HepG2 (cell line): ENCODE measurements at regions not wholly inside any gene's neighbourhood (a gene's known extent, or its start where the extent isn't known, plus 50 kb on each side); places are given as distances from the start of the nearest gene placed in this dataset.

Experiments
- ATAC-seq: fragments of 200-7000 bp; cut with Tn5 transposase; 3 replicates; pipeline ENCODE4 v1.9.1; 2020; ENCODE audit warnings: mild to moderate bottlenecking, moderate library complexity
- BruUV-seq: library from RNA; stranded (reverse); fragments of 400-500 nt; replicated peaks from 2 replicates; lab custom pipeline; 2021; lab: Mats Ljungman, UMichigan
- CTCF ChIA-PET: fragments of 300-600 bp; formaldehyde crosslinking; extraction: SDS; loops from one replicate; lab custom pipeline; 2021; ENCODE audit warnings: low total read pairs, inconsistent platforms, low intra/inter-chr PET ratio; lab: Yijun Ruan, JAX
- POLR2A ChIA-PET: fragments of 350-600 bp; sonication (Branson Sonifier 250); formaldehyde crosslinking; loops from one replicate; lab custom pipeline; 2020; ENCODE audit warnings: antibody characterized with exemption, inconsistent platforms; lab: Yijun Ruan, JAX
- DNase-seq: peaks from one replicate; pipeline ENCODE4 v3.0.0-alpha.2; 2015; ENCODE audit warnings: low spot score
- FAIRE-seq: peaks from 3 replicates; lab custom pipeline; 2011; peaks lifted over from hg19 to GRCh38; lab: Jason Lieb, UNC
- H2AFZ ChIP-seq: one replicate; pipeline ENCODE4 v1.6.1; 2011; ENCODE audit warnings: low read length, inconsistent platforms
- H3K27ac ChIP-seq: fragments of 300-600 bp; 3 replicates; pipeline ENCODE4 v1.8.0; 2011; ENCODE audit warnings: mixed run types, mild to moderate bottlenecking, mixed read lengths, low read length, inconsistent platforms; ENCODE audit not compliant: insufficient read depth; ENCODE audit errors: extremely low read length
- H3K27me3 ChIP-seq, 2 experiments: fragments of 200-600 bp in 1 of 2; 2 replicates in 1 of 2; 3 replicates in 1 of 2; pipeline versions ENCODE4 v1.6.0 to v1.8.0; 2011; ENCODE audit warnings: low read length in 2 of 2, mild to moderate bottlenecking in 2 of 2, moderate library complexity in 2 of 2, inconsistent platforms in 1 of 2; ENCODE audit not compliant: insufficient read depth in 2 of 2, control insufficient read depth in 1 of 2
- H3K36me3 ChIP-seq, 2 experiments: fragments of 200-600 bp in 1 of 2; replicated peaks in 1 of 2; 2 replicates in 1 of 2; 3 replicates in 1 of 2; pipeline versions ENCODE4 v1.5.1 to v1.8.0; 2011; ENCODE audit warnings: low read length in 2 of 2, inconsistent platforms in 1 of 2; ENCODE audit not compliant: insufficient read depth in 2 of 2, control insufficient read depth in 1 of 2
- H3K4me1 ChIP-seq: 2 replicates; pipeline ENCODE4 v1.5.1; 2012; ENCODE audit warnings: low read length, inconsistent platforms; ENCODE audit not compliant: insufficient read depth
- H3K4me2 ChIP-seq: 2 replicates; pipeline ENCODE4 v1.6.0; 2011; ENCODE audit warnings: low read depth, low read length, inconsistent platforms
- H3K4me3 ChIP-seq, 3 experiments: fragments of 200-600 bp in 1 of 3; sonication (generic), shearing (Covaris generic) in 1 of 3; replicated peaks in 1 of 3; 2 replicates each; pipeline ENCODE4 v1.5.1; 2011 to 2016; ENCODE audit warnings: low read length in 3 of 3, inconsistent platforms in 2 of 3, low read depth in 2 of 3, mild to moderate bottlenecking in 2 of 3, control low read depth in 1 of 3, mixed read lengths in 1 of 3; ENCODE audit not compliant: insufficient read depth in 1 of 3
- H3K79me2 ChIP-seq: one replicate; pipeline ENCODE4 v1.6.1; 2011; ENCODE audit warnings: low read length, inconsistent platforms; ENCODE audit not compliant: insufficient read depth
- H3K9ac ChIP-seq: 2 replicates; pipeline ENCODE4 v1.6.0; 2011; ENCODE audit warnings: mild to moderate bottlenecking, low read depth, low read length, inconsistent platforms; ENCODE audit not compliant: insufficient read depth
- H3K9me3 ChIP-seq: 2 replicates; pipeline ENCODE4 v1.5.1; 2012; ENCODE audit warnings: mild to moderate bottlenecking, low read length
- H4K20me1 ChIP-seq: 2 replicates; pipeline ENCODE4 v1.6.0; 2011; ENCODE audit warnings: inconsistent platforms, mild to moderate bottlenecking, low read length, moderate library complexity; ENCODE audit not compliant: insufficient read depth
- GTF2F1 ChIP-seq: fragments of 150-350 bp; IDR thresholded peaks from 2 replicates; pipeline ENCODE4 v1.6.1; 2014; ENCODE audit warnings: low read length
- KAT8 ChIP-seq: IDR thresholded peaks from 2 replicates; pipeline ENCODE4 v1.6.1; 2016; ENCODE audit warnings: missing genetic modification reagents, missing compliant biosample characterization
- MEIS2 ChIP-seq: sonication (generic); formaldehyde crosslinking; IDR thresholded peaks from 2 replicates; pipeline ENCODE4 v1.9.0; 2021; ENCODE audit warnings: mild to moderate bottlenecking, missing genetic modification reagents
- NCOA5 ChIP-seq: sonication (generic); formaldehyde crosslinking; IDR thresholded peaks from 2 replicates; pipeline ENCODE4 v1.4.0; 2020; ENCODE audit warnings: missing genetic modification reagents
- SALL2 ChIP-seq: sonication (generic); formaldehyde crosslinking; IDR thresholded peaks from 2 replicates; pipeline ENCODE4 v1.8.1; 2023; ENCODE audit warnings: mild to moderate bottlenecking, missing genetic modification reagents, inconsistent platforms
- ZNF17 ChIP-seq: sonication (generic); formaldehyde crosslinking; IDR thresholded peaks from 2 replicates; pipeline ENCODE4 v1.5.0; 2020; ENCODE audit warnings: mild to moderate bottlenecking, missing genetic modification reagents
- ZNF33B ChIP-seq: sonication (generic); formaldehyde crosslinking; IDR thresholded peaks from 2 replicates; pipeline ENCODE4 v1.5.1; 2020; ENCODE audit warnings: mild to moderate bottlenecking, missing genetic modification reagents
- ZNF431 ChIP-seq: sonication (generic); formaldehyde crosslinking; IDR thresholded peaks from 2 replicates; pipeline ENCODE4 v1.9.0; 2022; ENCODE audit warnings: missing genetic modification reagents, low read depth, mild to moderate bottlenecking, borderline replicate concordance
- ZNF629 ChIP-seq: sonication (generic); formaldehyde crosslinking; conservative IDR thresholded peaks from 2 replicates; pipeline ENCODE4 v1.5.0; 2020; ENCODE audit warnings: missing genetic modification reagents
- ZNF703 ChIP-seq: sonication (generic); formaldehyde crosslinking; IDR thresholded peaks from 2 replicates; pipeline ENCODE4 v1.5.1; 2020; ENCODE audit warnings: missing genetic modification reagents, mild to moderate bottlenecking, moderate library complexity, borderline replicate concordance
- ZNF878 ChIP-seq: sonication (generic); formaldehyde crosslinking; IDR thresholded peaks from 2 replicates; pipeline ENCODE4 v1.8.1; 2023; ENCODE audit warnings: mild to moderate bottlenecking, missing genetic modification reagents, moderate library complexity
- WGBS: methylation state at CpG from one replicate; pipeline ENCODE4 v1.1.6; 2017; ENCODE audit warnings: low lambda C conversion rate; 5-methylcytosine and 5-hydroxymethylcytosine counted together
- in situ Hi-C: cut with HindIII; loops from 2 replicates; pipeline ENCODE4 v1.10.0; 2017; ENCODE audit warnings: low pct_unique_long_range_greater_than_20kb; ENCODE audit not compliant: extremely low pct_ligation_motif_present
- intact Hi-C: fragments of 100-400 bp; cut with micrococcal nuclease; formaldehyde crosslinking; loops from one replicate; pipeline ENCODE4 v1.10.0; 2022; ENCODE audit not compliant: unreplicated experiment
- TF ChIP-seq, protein P1 (sequence below): IDR thresholded peaks from 2 replicates; pipeline ENCODE4 v1.6.1; 2016; ENCODE audit warnings: low read depth, borderline replicate concordance
- TF ChIP-seq, protein P2 (sequence below): sonication (generic); formaldehyde crosslinking; IDR thresholded peaks from 2 replicates; pipeline ENCODE4 v1.8.1; 2023; ENCODE audit warnings: missing genetic modification reagents, inconsistent platforms, borderline replicate concordance
- TF ChIP-seq, protein P3 (sequence below): sonication (generic); formaldehyde crosslinking; conservative IDR thresholded peaks from 2 replicates; pipeline ENCODE4 v1.8.0; 2022; ENCODE audit warnings: low read depth, missing genetic modification reagents
- TF ChIP-seq, protein P4 (sequence below): sonication (generic); formaldehyde crosslinking; conservative IDR thresholded peaks from 2 replicates; pipeline ENCODE4 v1.4.0; 2020; ENCODE audit warnings: missing genetic modification reagents
- TF ChIP-seq, protein P5 (sequence below), 2 experiments: sonication (generic) in 1 of 2; formaldehyde crosslinking in 1 of 2; IDR thresholded peaks; 2 replicates each; pipeline versions ENCODE4 v1.4.0 to v1.6.1; 2016 to 2020; ENCODE audit warnings: borderline replicate concordance in 1 of 2, low read depth in 1 of 2, mild to moderate bottlenecking in 1 of 2, missing genetic modification reagents in 1 of 2

DNA sequence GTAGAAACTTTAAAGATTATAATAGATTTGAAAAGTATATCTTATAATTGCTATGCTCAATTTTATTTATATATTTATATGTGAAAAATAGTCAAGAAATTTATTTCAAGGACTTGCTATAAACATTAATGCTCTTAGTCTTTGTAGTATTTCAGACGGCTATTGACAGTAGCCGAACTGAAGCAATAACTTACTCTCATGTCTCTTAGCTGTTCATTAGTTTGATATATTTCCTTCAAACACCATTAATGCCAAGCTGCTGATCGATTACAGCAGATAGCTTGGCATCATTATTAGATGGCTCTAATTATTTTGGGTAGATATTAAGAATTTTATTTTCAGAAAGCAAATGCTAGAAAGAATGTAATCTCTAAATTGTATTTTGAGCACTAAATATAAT is 1151.5 kb upstream of the SPRY2 start (continued):
- TF ChIP-seq, protein P1, sequence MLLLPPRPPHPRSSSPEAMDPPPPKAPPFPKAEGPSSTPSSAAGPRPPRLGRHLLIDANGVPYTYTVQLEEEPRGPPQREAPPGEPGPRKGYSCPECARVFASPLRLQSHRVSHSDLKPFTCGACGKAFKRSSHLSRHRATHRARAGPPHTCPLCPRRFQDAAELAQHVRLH (CRISPR knock-in tag), result no peak
- no peak for TF ChIP-seq SALL2
- TF ChIP-seq ZNF878, result no peak
- TF ChIP-seq GTF2F1, result no peak
- TF ChIP-seq, protein P2, sequence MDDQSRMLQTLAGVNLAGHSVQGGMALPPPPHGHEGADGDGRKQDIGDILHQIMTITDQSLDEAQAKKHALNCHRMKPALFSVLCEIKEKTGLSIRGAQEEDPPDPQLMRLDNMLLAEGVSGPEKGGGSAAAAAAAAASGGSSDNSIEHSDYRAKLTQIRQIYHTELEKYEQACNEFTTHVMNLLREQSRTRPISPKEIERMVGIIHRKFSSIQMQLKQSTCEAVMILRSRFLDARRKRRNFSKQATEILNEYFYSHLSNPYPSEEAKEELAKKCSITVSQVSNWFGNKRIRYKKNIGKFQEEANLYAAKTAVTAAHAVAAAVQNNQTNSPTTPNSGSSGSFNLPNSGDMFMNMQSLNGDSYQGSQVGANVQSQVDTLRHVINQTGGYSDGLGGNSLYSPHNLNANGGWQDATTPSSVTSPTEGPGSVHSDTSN (CRISPR knock-in tag), result no peak
- no peak for TF ChIP-seq MEIS2
- no peak for TF ChIP-seq NCOA5
- TF ChIP-seq, all 625 proteins: peak for 0

DNA sequence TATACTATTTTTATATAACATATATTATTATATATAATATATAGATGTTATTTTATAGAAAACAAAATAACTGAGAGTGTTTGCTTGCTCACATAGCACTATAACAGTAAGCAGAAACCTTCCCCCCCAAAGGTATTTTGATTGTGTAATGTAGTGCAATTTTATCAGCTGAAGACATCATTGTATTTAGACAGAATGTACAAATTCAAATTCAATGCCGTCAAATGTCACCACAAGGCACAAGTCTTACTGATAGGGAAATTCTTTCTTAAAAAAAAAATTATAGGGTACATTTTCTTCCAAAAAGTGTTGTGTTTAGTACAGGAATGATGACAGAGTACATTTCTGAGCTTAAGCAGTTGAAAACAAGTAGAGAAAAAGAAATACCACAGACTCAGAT is 1147.1 kb upstream of the SPRY2 start:
- DNase-seq (no peak), ATAC-seq (no peak), FAIRE-seq (no peak)
- in situ Hi-C loops, result no loop called here
- Histone ChIP-seq H3K4me3 (no peak overlapping the region), H3K27ac (no peak overlapping the region), H3K27me3 (no peaks in the 10 kb centered on the region), H4K20me1 (no peaks in the 10 kb centered on the region), H3K79me2 (no peaks in the 10 kb centered on the region), H3K4me2 (no peak overlapping the region), H2AFZ (no peak overlapping the region), H3K4me1 (peaks cover under 1% of the 10 kb centered on the region; the same call in 1 of the 2 replicates), H3K9me3 (no peaks in the 10 kb centered on the region), H3K36me3 (no peaks in the 10 kb centered on the region), H3K9ac (no peak overlapping the region)
- intact Hi-C loops, result no loop called here
- ChIA-PET CTCF (no interaction called here), POLR2A (no interaction called here)
- 0% methylated on average over 1 of the region's 1 CpG for WGBS
- BruUV-seq, result no TSS peak
- no peak for TF ChIP-seq ZNF629 (CRISPR knock-in tag)
- TF ChIP-seq ZNF33B (CRISPR knock-in tag), result no peak
- TF ChIP-seq MEIS2, result no peak
- TF ChIP-seq, protein P3, sequence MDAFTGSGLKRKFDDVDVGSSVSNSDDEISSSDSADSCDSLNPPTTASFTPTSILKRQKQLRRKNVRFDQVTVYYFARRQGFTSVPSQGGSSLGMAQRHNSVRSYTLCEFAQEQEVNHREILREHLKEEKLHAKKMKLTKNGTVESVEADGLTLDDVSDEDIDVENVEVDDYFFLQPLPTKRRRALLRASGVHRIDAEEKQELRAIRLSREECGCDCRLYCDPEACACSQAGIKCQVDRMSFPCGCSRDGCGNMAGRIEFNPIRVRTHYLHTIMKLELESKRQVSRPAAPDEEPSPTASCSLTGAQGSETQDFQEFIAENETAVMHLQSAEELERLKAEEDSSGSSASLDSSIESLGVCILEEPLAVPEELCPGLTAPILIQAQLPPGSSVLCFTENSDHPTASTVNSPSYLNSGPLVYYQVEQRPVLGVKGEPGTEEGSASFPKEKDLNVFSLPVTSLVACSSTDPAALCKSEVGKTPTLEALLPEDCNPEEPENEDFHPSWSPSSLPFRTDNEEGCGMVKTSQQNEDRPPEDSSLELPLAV (CRISPR knock-in tag), result no peak
- TF ChIP-seq, protein P4, sequence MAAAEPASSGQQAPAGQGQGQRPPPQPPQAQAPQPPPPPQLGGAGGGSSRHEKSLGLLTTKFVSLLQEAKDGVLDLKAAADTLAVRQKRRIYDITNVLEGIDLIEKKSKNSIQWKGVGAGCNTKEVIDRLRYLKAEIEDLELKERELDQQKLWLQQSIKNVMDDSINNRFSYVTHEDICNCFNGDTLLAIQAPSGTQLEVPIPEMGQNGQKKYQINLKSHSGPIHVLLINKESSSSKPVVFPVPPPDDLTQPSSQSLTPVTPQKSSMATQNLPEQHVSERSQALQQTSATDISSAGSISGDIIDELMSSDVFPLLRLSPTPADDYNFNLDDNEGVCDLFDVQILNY (CRISPR knock-in tag), result no peak
- no peak for TF ChIP-seq ZNF17 (CRISPR knock-in tag)
- no peak for TF ChIP-seq ZNF431
- TF ChIP-seq KAT8, result no peak
- TF ChIP-seq, protein P5, sequence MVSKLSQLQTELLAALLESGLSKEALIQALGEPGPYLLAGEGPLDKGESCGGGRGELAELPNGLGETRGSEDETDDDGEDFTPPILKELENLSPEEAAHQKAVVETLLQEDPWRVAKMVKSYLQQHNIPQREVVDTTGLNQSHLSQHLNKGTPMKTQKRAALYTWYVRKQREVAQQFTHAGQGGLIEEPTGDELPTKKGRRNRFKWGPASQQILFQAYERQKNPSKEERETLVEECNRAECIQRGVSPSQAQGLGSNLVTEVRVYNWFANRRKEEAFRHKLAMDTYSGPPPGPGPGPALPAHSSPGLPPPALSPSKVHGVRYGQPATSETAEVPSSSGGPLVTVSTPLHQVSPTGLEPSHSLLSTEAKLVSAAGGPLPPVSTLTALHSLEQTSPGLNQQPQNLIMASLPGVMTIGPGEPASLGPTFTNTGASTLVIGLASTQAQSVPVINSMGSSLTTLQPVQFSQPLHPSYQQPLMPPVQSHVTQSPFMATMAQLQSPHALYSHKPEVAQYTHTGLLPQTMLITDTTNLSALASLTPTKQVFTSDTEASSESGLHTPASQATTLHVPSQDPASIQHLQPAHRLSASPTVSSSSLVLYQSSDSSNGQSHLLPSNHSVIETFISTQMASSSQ (IDR thresholded peaks at IDR 0.05; ENCODE audit: low read depth), result no peak
- TF ChIP-seq, protein P5 (CRISPR knock-in tag; IDR thresholded peaks at IDR 0.05; ENCODE audit: borderline replicate concordance), result no peak
- no peak for TF ChIP-seq ZNF703 (CRISPR knock-in tag)
